ENCODE measurements at regions not wholly inside any gene's neighbourhood (a gene's known extent, or its start where the extent isn't known, plus 50 kb on each side); places are given as distances from the start of the nearest gene placed in this dataset.
"Not testable (repeated sequence)": the region's sequence is repeated elsewhere in the genome, so short reads cannot be mapped to it uniquely, and the experiment has no call there.

DNA sequence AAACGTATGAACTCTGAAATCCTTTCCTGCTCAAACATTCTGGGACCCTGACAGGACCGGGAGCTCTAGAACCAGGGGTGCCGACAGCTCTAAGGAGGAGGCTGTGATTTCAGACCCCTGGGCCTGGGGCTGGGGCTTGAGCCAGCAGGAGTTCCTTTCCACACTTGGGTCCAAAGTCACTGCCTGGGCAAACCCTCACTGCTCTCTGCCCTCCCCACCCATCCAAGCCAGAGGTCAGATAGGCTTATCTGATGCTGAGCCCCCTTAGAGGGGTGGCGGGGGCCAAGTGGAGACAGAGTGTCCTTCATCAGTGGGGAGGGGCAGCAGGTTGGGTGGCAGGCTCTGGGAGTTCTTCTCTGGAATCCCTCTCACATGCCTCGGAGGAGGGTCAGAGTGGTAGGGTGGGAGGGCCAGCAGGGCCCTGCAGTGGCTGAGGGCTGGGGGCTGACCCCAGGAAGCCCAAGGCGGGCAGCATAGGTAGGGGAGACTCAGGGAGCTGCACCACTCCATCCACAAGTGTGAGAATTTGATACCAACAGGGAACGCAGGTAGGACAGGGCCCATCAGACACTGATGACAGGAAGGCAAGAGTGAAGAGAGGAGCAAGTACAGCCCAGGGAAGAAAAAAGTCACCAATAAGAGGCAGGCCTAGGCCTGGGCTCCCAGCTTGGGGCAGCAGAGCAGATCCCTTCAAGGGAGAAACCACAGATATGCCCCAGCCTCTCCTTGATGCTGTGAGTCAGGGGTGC is 121.0 kb downstream of the MRPL14 start:
- H3K4me3 Mint-ChIP-seq, result no peak overlapping the region
- H3K27ac Mint-ChIP-seq, result no peak overlapping the region
- H3K27me3 Mint-ChIP-seq (ENCODE audit: low read depth), result peaks cover 14% of the 10 kb centered on the region
- H3K4me1 Mint-ChIP-seq (ENCODE audit: low read depth), result peaks cover 3% of the 10 kb centered on the region
- H3K9me3 Mint-ChIP-seq, result no peaks in the 10 kb centered on the region
- no peaks in the 10 kb centered on the region for H3K36me3 Mint-ChIP-seq (ENCODE audit: low read depth)
- no peak for DNase-seq (ENCODE audit: low spot score)

DNA sequence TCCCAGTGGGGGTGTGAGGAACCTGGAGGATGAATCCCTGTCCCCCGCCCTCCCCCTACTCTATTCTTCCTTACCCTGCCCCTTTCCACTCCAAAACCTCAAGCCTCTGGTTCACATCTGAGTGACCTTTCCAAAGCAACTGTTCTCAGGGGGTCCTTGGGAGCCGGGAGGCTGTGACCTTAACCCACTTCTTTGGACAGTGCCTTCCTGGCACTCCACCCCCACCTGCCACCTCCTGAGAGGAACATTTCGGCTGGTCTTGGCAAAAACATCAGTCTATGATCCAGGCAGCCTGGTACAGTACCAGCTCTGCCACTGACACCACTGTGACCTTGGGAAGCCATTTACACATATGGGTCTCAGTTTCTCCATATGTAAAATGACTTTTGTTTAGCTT is 121.7 kb downstream of the MRPL14 start:
- H3K27ac Mint-ChIP-seq, result no peak overlapping the region
- no peaks in the 10 kb centered on the region for H3K36me3 Mint-ChIP-seq (ENCODE audit: low read depth)
- H3K27me3 Mint-ChIP-seq (ENCODE audit: low read depth), result peaks cover 14% of the 10 kb centered on the region
- H3K4me1 Mint-ChIP-seq (ENCODE audit: low read depth), result peaks cover 9% of the 10 kb centered on the region
- DNase-seq (ENCODE audit: low spot score), result no peak
- H3K4me3 Mint-ChIP-seq, result no peak overlapping the region
- no peaks in the 10 kb centered on the region for H3K9me3 Mint-ChIP-seq

DNA sequence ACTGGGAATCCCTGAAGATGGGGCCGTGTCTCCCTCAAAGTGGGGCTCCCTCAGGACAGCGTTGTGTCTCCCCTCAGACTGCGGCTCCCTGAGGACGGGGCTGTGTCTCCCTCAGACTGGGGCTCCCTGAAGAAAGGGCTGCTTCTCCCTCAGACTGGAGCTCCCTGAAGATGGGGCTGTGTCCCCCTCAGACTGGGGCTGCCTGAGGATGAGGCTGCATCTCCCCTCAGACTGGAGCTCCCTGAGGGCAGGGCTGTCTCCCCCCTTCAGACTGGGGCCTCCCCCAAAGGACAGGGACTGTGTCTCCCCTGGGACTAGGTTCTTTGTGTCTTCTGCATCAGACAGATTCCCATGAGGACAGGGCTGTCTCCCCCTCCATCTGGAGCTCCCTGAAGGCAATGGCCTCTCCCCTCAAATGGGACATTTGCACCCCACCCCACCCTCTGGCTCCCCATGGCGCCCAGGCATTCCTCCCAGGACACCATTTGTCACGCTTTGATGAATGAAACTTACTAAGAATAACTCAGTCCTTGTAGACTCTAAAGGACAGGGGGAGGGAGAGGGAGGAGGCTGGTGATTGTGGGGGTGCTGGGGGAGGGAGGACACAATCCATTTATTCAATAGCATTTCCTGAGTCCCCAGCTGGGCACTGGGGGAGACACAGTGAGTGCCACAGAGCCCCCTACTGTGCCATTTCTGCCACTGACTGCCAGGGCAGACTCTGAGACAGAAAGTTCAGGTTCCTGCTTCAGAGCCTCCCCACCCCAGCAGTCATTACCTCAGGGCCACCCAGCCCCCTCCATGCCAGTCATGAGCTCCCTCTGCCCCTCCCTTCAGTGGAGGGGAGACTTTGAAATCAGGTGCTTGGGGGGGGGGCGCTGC is 122.4 kb downstream of the MRPL14 start:
- Mint-ChIP-seq H3K4me1 (ENCODE audit: low read depth) (peaks cover 10% of the 10 kb centered on the region), H3K36me3 (ENCODE audit: low read depth) (no peaks in the 10 kb centered on the region), H3K27me3 (ENCODE audit: low read depth) (peaks cover 14% of the 10 kb centered on the region), H3K4me3 (no peak overlapping the region), H3K27ac (no peak overlapping the region), H3K9me3 (no peaks in the 10 kb centered on the region)
- DNase-seq (ENCODE audit: low spot score), result no peak

DNA sequence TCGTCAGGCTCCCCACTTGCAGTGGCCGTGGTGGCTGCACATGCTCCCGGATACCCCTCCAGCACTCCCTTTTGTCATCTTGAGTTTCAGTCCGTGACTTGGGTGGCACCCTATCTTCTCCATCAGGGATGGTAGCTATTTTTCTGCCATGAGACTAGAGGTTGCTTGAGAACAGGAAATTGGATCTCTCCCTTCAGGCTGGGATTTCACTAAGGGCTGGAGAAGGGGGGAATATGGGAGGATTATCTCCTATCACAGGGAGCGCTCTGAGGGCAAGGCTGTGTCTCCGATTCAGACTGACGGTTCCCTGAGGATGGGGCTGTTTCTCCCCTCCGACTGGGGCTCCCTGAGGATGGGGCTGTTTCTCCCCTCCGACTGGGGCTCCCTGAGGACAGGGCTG is 123.1 kb downstream of the MRPL14 start:
- Mint-ChIP-seq H3K9me3 (no peaks in the 10 kb centered on the region), H3K27ac (no peak overlapping the region), H3K4me1 (ENCODE audit: low read depth) (peaks cover 10% of the 10 kb centered on the region), H3K4me3 (peak overlapping the region; percentile 24), H3K36me3 (ENCODE audit: low read depth) (no peaks in the 10 kb centered on the region), H3K27me3 (ENCODE audit: low read depth) (peaks cover 14% of the 10 kb centered on the region)
- no peak for DNase-seq (ENCODE audit: low spot score)

DNA sequence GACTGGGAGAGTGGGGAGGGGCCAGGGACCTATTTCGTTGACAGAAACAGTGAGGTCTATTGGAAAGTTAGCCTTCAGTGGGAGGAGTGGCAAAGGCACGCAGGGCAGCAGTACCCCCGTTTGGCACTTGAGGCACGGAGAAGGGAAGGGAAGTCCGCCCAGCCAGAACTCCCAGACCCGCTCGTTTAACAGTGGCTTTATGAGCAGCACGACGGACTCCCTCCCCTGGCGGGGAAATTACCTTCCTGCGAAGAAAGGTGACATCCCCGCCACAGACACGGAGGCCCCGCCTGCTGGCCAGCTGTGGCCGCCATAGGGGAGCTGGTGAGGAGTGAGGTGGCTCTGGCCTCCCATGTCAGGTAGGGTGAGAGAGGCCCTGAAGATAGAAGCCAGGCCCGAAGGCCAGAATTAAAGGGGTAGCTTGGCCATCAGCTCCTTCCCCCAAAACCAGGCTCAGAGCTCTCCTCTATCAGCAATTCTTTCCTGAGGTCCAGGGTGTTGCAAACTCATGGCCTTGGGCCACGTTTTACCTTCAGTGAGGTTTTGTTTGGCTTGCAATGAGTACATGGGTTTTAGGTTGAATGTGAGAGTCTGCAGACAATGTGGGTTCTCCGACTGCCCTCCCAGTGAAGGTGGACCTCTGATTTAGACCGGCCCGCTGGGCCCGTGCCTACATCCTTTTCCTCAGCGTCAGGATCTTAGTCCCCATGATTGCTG is 123.7 kb downstream of the MRPL14 start:
- no peak for DNase-seq (ENCODE audit: low spot score)
- Mint-ChIP-seq H3K27me3 (ENCODE audit: low read depth) (peaks cover 14% of the 10 kb centered on the region), H3K9me3 (no peaks in the 10 kb centered on the region), H3K27ac (no peak overlapping the region), H3K4me3 (peak overlapping the region; percentile 24), H3K36me3 (ENCODE audit: low read depth) (no peaks in the 10 kb centered on the region), H3K4me1 (ENCODE audit: low read depth) (peaks cover 10% of the 10 kb centered on the region)

DNA sequence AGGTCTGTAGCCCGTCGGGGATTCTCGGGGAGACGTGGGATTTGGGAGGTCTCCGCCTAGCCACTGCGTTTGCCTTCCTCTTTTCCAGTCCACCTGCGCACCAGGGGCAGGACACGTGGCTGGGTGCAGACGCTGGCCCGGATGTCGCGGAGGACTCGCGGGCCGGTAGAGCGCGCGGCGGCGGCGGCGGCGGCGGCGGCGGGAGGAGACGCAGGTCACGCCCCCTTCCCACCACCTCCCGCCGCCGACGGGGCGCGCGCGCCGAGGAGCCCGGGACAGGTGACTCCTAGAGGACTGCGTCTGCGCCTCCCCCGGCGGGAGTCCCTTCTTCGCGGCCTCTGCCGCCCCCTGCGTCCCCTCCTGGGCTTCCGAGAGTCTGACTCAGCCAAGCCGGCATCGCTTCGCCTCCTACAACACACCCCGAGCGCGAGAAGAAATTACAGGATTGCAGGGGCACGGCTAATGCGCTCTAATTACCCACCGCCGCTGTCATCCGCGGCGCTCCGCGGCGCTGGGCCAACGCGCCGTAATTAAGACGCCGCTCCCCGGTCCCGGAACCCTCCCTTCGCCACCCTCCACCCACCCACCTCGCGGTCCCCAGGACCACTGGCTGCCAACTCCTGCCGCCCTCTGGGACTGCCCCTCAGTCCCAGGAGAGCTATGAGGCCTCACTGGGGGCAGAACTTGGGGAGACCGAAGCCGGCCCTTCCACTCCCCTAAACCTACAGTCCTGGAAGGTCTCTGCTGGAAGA is 124.5 kb downstream of the MRPL14 start:
- H3K36me3 Mint-ChIP-seq (ENCODE audit: low read depth), result no peaks in the 10 kb centered on the region
- peak; percentile 70 for DNase-seq (ENCODE audit: low spot score)
- no peak overlapping the region for H3K27ac Mint-ChIP-seq
- peaks cover 10% of the 10 kb centered on the region for H3K4me1 Mint-ChIP-seq (ENCODE audit: low read depth)
- peak overlapping the region; percentile 48 for H3K4me3 Mint-ChIP-seq
- H3K9me3 Mint-ChIP-seq, result no peaks in the 10 kb centered on the region
- peaks cover 14% of the 10 kb centered on the region for H3K27me3 Mint-ChIP-seq (ENCODE audit: low read depth)

DNA sequence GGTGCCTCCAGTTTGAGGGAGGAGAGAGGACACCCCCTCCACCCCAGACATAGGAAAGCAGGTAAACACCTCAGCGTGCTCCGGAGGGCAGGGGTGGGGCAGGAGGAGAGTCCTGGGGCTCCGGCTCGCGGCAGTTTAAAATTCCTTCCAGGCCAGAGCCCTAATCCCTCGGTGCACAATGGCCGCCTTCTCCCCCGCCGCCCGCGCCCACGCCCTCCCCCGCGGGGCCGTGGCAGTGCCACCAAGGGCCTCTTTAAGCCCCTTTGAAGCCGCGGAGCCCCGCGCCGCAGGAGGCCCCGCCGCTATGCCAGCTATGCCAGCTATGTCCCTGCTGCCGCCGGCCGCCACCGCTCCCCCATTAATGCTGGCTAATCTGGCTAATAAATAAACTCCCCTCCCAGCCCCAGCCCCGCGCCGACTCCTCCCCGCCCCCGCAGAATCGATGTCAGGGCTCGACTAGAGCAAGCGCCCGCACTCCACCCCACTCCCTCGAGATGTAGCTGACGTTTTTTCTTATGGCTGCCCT is 125.1 kb downstream of the MRPL14 start:
- no peaks in the 10 kb centered on the region for H3K36me3 Mint-ChIP-seq (ENCODE audit: low read depth)
- H3K27ac Mint-ChIP-seq, result no peak overlapping the region
- H3K4me1 Mint-ChIP-seq (ENCODE audit: low read depth), result peaks cover 10% of the 10 kb centered on the region
- no peaks in the 10 kb centered on the region for H3K9me3 Mint-ChIP-seq
- H3K4me3 Mint-ChIP-seq, result peak overlapping the region; percentile 83
- peaks cover 14% of the 10 kb centered on the region for H3K27me3 Mint-ChIP-seq (ENCODE audit: low read depth)
- DNase-seq (ENCODE audit: low spot score), result no peak

DNA sequence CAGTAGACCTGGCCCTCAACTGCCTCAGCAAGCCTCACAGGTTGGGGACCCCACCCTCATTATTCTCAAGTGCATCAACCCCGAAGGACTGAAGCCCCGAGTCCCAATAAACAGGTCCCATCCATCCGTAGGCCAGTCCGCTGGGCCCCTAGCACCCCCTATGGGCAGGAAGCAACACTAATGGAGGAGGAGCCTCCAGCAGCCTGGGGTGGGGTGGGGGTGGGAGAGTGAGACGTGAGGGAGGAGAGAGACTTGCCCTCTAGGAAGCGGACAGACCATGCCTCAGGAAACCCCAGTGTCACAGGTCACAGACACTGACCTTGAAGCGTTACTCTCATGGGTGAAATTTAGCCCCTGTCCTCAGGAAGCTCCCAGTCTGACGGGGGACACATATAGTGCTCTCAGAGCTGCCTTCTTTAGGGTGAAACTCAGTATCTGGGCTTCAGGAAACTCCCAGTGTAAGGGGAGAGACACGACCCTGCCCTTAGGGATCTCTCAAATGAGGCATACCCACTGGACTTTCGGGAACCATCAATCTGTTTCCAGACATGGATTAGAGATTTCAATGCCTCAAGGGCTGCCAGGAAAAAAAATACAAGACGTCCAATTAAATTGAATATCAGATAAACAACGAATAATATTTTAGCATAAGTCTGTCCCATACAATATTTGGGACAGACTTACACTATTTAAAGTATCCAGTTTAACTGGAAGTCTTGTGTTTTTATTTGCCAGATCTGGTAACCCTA is 125.8 kb downstream of the MRPL14 start:
- Mint-ChIP-seq H3K4me1 (ENCODE audit: low read depth) (peaks cover 10% of the 10 kb centered on the region), H3K4me3 (peak overlapping the region; percentile 83), H3K27me3 (ENCODE audit: low read depth) (peaks cover 14% of the 10 kb centered on the region), H3K27ac (peak overlapping the region; percentile 93), H3K36me3 (ENCODE audit: low read depth) (no peaks in the 10 kb centered on the region), H3K9me3 (no peaks in the 10 kb centered on the region)
- DNase-seq (ENCODE audit: low spot score), result peak; percentile 21

DNA sequence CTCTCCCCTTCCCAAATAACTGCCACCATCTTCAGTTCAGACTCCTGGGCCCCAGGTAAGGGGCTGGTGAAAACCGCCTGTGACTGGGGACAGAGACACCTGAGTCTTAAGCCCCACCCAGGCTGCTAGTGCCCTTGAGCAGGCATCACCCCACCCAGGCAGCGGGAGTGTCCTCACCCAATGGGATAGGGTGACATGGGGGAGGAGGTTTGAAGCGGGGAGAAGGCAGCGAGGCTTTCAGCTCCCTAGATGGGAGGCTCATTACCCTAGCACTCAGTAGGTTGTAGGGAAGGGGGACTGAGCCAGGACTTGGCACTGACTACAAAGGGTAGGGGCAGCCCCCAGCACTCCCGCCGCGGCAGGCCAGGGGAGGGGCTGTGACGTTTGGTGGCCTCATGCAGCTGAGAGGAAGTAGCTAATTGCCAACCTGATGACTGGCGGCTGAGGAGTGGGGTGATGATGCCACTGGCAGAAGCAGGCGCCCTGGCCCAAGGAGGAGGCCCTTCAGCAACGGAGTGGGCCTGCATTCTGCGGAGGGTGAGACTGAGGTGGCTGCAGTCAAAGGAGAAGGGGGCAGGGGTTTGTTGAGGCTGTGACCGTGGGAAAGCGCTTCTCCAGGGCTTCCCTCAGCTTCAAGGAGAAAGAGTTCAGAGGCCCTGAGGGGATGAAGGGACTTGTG is 126.9 kb downstream of the MRPL14 start:
- Mint-ChIP-seq H3K27ac (peak overlapping the region; percentile 93), H3K9me3 (no peaks in the 10 kb centered on the region), H3K36me3 (ENCODE audit: low read depth) (no peaks in the 10 kb centered on the region), H3K4me3 (peak overlapping the region; percentile 83), H3K27me3 (ENCODE audit: low read depth) (peaks cover 17% of the 10 kb centered on the region), H3K4me1 (ENCODE audit: low read depth) (peaks cover 10% of the 10 kb centered on the region)
- DNase-seq (ENCODE audit: low spot score), result peak; percentile 40

DNA sequence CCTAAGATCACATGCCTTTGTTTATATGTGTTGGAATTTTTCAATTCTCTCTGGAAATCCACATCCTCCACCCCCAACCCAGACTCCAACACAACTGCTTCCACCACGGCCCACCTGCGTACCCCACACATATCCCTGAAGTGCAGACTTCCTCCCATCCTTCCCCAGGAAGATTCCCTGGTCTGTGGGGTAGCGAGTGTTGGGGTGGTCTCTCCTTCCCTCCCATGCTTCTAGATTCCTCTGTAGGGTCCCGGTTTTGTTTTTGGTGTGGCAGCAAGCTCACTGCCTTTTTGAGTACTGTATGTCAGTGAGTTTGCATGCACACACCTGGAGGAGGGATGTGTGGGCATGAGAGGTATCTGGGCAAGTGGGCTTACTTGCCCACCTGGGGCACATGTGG is 127.6 kb downstream of the MRPL14 start:
- no peak for DNase-seq (ENCODE audit: low spot score)
- H3K27ac Mint-ChIP-seq, result no peak overlapping the region
- H3K36me3 Mint-ChIP-seq (ENCODE audit: low read depth), result no peaks in the 10 kb centered on the region
- H3K9me3 Mint-ChIP-seq, result no peaks in the 10 kb centered on the region
- H3K27me3 Mint-ChIP-seq (ENCODE audit: low read depth), result peaks cover 17% of the 10 kb centered on the region
- H3K4me3 Mint-ChIP-seq, result no peak overlapping the region
- peaks cover 10% of the 10 kb centered on the region for H3K4me1 Mint-ChIP-seq (ENCODE audit: low read depth)

DNA sequence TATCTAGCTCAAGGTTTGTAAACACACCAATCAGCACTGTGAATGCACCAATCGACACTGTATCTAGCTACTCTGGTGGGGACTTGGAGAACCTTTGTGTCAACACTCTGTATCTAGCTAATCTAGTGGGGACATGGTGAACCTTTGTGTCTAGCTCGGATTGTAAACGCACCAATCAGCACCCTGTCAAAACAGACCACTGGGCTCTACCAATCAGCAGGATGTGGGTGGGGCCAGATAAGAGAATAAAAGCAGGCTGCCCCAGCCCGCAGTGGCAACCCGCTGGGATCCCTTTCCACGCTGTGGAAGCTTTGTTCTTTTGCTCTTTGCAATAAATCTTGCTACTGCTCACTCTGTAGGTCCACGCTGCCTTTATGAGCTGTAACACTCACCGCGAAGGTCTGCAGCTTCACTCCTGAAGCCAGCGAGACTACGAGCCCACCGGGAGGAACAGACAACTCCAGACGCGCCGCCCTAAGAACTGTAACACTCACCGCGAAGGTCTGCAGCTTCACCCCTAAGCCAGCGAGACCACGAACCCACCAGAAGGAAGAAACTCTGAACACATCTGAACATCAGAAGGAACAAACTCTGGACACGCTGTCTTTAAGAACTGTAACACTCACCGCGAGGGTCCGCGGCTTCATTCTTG is 128.5 kb downstream of the MRPL14 start:
- not testable (repeated sequence) for H3K9me3 Mint-ChIP-seq; H3K27ac Mint-ChIP-seq; DNase-seq (ENCODE audit: low spot score); H3K4me3 Mint-ChIP-seq; H3K36me3 Mint-ChIP-seq (ENCODE audit: low read depth)
- peaks cover 12% of the 10 kb centered on the region for H3K27me3 Mint-ChIP-seq (ENCODE audit: low read depth)
- H3K4me1 Mint-ChIP-seq (ENCODE audit: low read depth), result peaks cover 10% of the 10 kb centered on the region

DNA sequence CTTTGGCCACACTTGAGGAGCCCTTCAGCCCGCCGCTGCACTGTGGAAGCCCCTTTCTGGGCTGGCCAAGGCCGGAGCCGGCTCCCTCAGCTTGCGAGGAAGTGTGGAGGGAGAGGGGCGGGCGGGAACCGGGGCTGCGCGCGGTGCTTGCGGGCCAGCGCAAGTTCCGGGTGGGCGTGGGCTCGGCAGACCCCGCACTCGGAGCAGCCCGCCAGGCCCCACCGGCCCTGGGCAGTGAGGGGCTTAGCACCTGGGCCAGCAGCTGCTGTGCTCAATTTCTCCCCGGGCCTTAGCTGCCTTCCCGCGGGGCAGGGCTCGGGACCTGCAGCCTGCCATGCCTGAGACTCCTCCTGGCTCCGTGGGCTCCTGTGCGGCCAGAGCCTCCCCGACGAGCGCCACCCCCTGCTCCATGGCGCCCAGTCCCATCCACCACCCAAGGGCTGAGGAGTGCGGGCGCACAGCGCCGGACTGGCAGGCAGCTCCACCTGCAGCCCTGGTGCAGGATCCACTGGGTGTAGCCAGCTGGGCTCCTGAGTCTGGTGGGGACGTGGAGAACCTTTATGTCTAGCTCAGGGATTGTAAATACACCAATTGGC is 129.2 kb downstream of the MRPL14 start:
- DNase-seq (ENCODE audit: low spot score); H3K9me3 Mint-ChIP-seq; H3K4me3 Mint-ChIP-seq; H3K27ac Mint-ChIP-seq; H3K36me3 Mint-ChIP-seq (ENCODE audit: low read depth): not testable (repeated sequence)
- Mint-ChIP-seq H3K27me3 (ENCODE audit: low read depth) (peaks cover 11% of the 10 kb centered on the region), H3K4me1 (ENCODE audit: low read depth) (peaks cover 10% of the 10 kb centered on the region)
